DMS 273 (cell line): ENCODE measurements at regions not wholly inside any gene's neighbourhood (a gene's known extent, or its start where the extent isn't known, plus 50 kb on each side); places are given as distances from the start of the nearest gene placed in this dataset.
A peak's percentile ranks its signal among the peaks of the same experiment; 100 is the strongest.
"Not testable (repeated sequence)": the region's sequence is repeated elsewhere in the genome, so short reads cannot be mapped to it uniquely, and the experiment has no call there.

Source experiments
- DNase-seq: peaks from one replicate; lab custom pipeline; 2025; ENCODE audit not compliant: unreplicated experiment; lab: John Stamatoyannopoulos, UW

- DNase-seq, result peak; percentile 49
Measured at GRCh38 chr1:101474039-101474665, 237.3 kb downstream of the S1PR1 start.

- no peak for DNase-seq
Measured at GRCh38 chr1:101476541-101476940, 239.7 kb downstream of the S1PR1 start.

- no peak for DNase-seq
Measured at GRCh38 chr1:101479945-101480344, 243.1 kb downstream of the S1PR1 start.

GRCh38 chr1:101482306-101482705 is 245.5 kb downstream of the S1PR1 start:
- no peak for DNase-seq

GRCh38 chr1:101483982-101484688 is 247.3 kb downstream of the S1PR1 start:
- DNase-seq, result no peak

- no peak for DNase-seq
Measured at GRCh38 chr1:101484689-101485338, 248.0 kb downstream of the S1PR1 start.

GRCh38 chr1:101485712-101486111 is 248.9 kb downstream of the S1PR1 start:
- DNase-seq, result no peak

GRCh38 chr1:101492144-101492543 is 255.3 kb downstream of the S1PR1 start:
- DNase-seq, result not testable (repeated sequence)

GRCh38 chr1:101493920-101494319 is 257.1 kb downstream of the S1PR1 start:
- DNase-seq, result not testable (repeated sequence)

- no peak for DNase-seq
Measured at GRCh38 chr1:101496109-101496508, 259.3 kb downstream of the S1PR1 start.

GRCh38 chr1:101497881-101498559 is 261.2 kb downstream of the S1PR1 start:
- no peak for DNase-seq

GRCh38 chr1:101504106-101504505 is 267.3 kb downstream of the S1PR1 start:
- DNase-seq, result not testable (repeated sequence)

- not testable (repeated sequence) for DNase-seq
Measured at GRCh38 chr1:101505240-101505639, 268.4 kb downstream of the S1PR1 start.

- peak; percentile 69 for DNase-seq
Measured at GRCh38 chr1:101506541-101507164, 269.8 kb downstream of the S1PR1 start.

- no peak for DNase-seq
Measured at GRCh38 chr1:101507547-101507971, 270.7 kb downstream of the S1PR1 start.

GRCh38 chr1:101508913-101509312 is 272.1 kb downstream of the S1PR1 start:
- no peak for DNase-seq

GRCh38 chr1:101509370-101509769 is 272.6 kb downstream of the S1PR1 start:
- peak; percentile 6 for DNase-seq

- DNase-seq, result no peak
Measured at GRCh38 chr1:101511202-101511891, 274.5 kb downstream of the S1PR1 start.

GRCh38 chr1:101520302-101520701 is 283.5 kb downstream of the S1PR1 start:
- DNase-seq, result peak; percentile 67

GRCh38 chr1:101522486-101522885 is 285.7 kb downstream of the S1PR1 start:
- DNase-seq, result no peak
